Stimulated activated CD8-positive, alpha-beta memory T cell treated with anti-CD3 and anti-CD28 coated beads, Interleukin-12 subunit alpha, Interleukin-12 subunit beta, amount 100 ng/mL, for 24 hours (primary cell): ENCODE measurements at regions not wholly inside any gene's neighbourhood (a gene's known extent, or its start where the extent isn't known, plus 50 kb on each side); places are given as distances from the start of the nearest gene placed in this dataset.
"Not testable (repeated sequence)": the region's sequence is repeated elsewhere in the genome, so short reads cannot be mapped to it uniquely, and the experiment has no call there.

Source experiments
- DNase-seq: peaks from one replicate; pipeline ENCODE4 v3.0.0-alpha.2; 2020; ENCODE audit errors: extremely low read depth

- DNase-seq = no peak
These were observed 158.2 kb downstream of the C4orf33 start for GRCh38 chr4:129254126-129254525.

- no peak for DNase-seq
These were observed 158.6 kb downstream of the C4orf33 start for GRCh38 chr4:129254526-129254925.

- no peak for DNase-seq
These were observed 165.6 kb downstream of the C4orf33 start for GRCh38 chr4:129261584-129261983.

GRCh38 chr4:129264008-129264657 is 168.2 kb downstream of the C4orf33 start:
- no peak for DNase-seq

- no peak for DNase-seq
These were observed 182.9 kb downstream of the C4orf33 start for GRCh38 chr4:129278868-129279267.

- DNase-seq = no peak
These were observed 186.3 kb downstream of the C4orf33 start for GRCh38 chr4:129282293-129282692.

GRCh38 chr4:129292194-129292593 is 196.2 kb downstream of the C4orf33 start:
- not testable (repeated sequence) for DNase-seq

- no peak for DNase-seq
These were observed 218.8 kb downstream of the C4orf33 start for GRCh38 chr4:129314781-129315180.

- no peak for DNase-seq
These were observed 227.0 kb downstream of the C4orf33 start for GRCh38 chr4:129322920-129323319.

GRCh38 chr4:129323658-129324057 is 227.7 kb downstream of the C4orf33 start:
- DNase-seq = no peak

GRCh38 chr4:129326571-129327460 is 230.9 kb downstream of the C4orf33 start:
- DNase-seq = no peak

- DNase-seq = no peak
These were observed 231.7 kb downstream of the C4orf33 start for GRCh38 chr4:129327637-129328036.

GRCh38 chr4:129328162-129328561 is 232.2 kb downstream of the C4orf33 start:
- DNase-seq = no peak

GRCh38 chr4:129334136-129334535 is 238.2 kb downstream of the C4orf33 start:
- no peak for DNase-seq

GRCh38 chr4:129335276-129335675 is 239.3 kb downstream of the C4orf33 start:
- no peak for DNase-seq

GRCh38 chr4:129335818-129336217 is 239.9 kb downstream of the C4orf33 start:
- no peak for DNase-seq

- no peak for DNase-seq
These were observed 240.7 kb downstream of the C4orf33 start for GRCh38 chr4:129336457-129337227.

GRCh38 chr4:129337228-129337620 is 241.3 kb downstream of the C4orf33 start:
- DNase-seq = no peak

- no peak for DNase-seq
These were observed 247.0 kb downstream of the C4orf33 start for GRCh38 chr4:129342819-129343408.

- DNase-seq = no peak
These were observed 248.1 kb downstream of the C4orf33 start for GRCh38 chr4:129344058-129344457.

GRCh38 chr4:129345609-129346008 is 249.7 kb downstream of the C4orf33 start:
- DNase-seq = no peak

- no peak for DNase-seq
These were observed 250.1 kb downstream of the C4orf33 start for GRCh38 chr4:129346036-129346435.
